A549 (cell line): ENCODE measurements at regions not wholly inside any gene's neighbourhood (a gene's known extent, or its start where the extent isn't known, plus 50 kb on each side); places are given as distances from the start of the nearest gene placed in this dataset.
"Not testable (repeated sequence)": the region's sequence is repeated elsewhere in the genome, so short reads cannot be mapped to it uniquely, and the experiment has no call there.

Experiments
- ATAC-seq, 2 experiments: fragments of 200-7000 bp in 1 of 2; fragments of >200 bp in 1 of 2; cut with Nextera tagmentation in 1 of 2; cut with Tn5 transposase in 1 of 2; 3 replicates each; pipeline versions ENCODE4 v1.8.0 to v1.9.1; 2018 to 2020; ENCODE audit warnings: mild to moderate bottlenecking in 1 of 2, moderate library complexity in 1 of 2
- CTCF ChIA-PET: fragments of 300-600 bp; sonication (Branson Sonifier 250); formaldehyde crosslinking; extraction: SDS; loops from one replicate; lab custom pipeline; 2021; ENCODE audit warnings: antibody characterized with exemption, inconsistent platforms; lab: Yijun Ruan, JAX
- POLR2A ChIA-PET: fragments of 350-600 bp; formaldehyde crosslinking; extraction: SDS; loops from one replicate; lab custom pipeline; 2021; ENCODE audit warnings: antibody characterized with exemption, inconsistent platforms; lab: Yijun Ruan, JAX
- DNase-seq, 2 experiments: peaks; one replicate each; pipeline versions ENCODE4 v3.0.0 to v3.0.0-alpha.2; 2011 to 2016; ENCODE audit warnings: low read depth in 1 of 2, low spot score in 1 of 2
- FAIRE-seq: peaks from 2 replicates; lab custom pipeline; 2011; peaks lifted over from hg19 to GRCh38; lab: Jason Lieb, UNC
- H3K27ac ChIP-seq, 2 experiments: fragments of >200 bp; sonication (Bioruptor Twin); formaldehyde crosslinking; 3 replicates each; pipeline ENCODE4 v1.5.1; 2016 to 2017
- H3K4me1 ChIP-seq: fragments of >200 bp; sonication (Bioruptor Twin); formaldehyde crosslinking; 3 replicates; pipeline ENCODE4 v1.6.1; 2016
- H3K4me2 ChIP-seq: fragments of >200 bp; sonication (Bioruptor Twin); formaldehyde crosslinking; 3 replicates; pipeline ENCODE4 v1.6.1; 2016
- H3K4me3 ChIP-seq: fragments of >200 bp; sonication (Bioruptor Twin); formaldehyde crosslinking; 3 replicates; pipeline ENCODE4 v1.5.1; 2016
- H3K9me3 ChIP-seq: fragments of >200 bp; sonication (Bioruptor Twin); formaldehyde crosslinking; 3 replicates; pipeline ENCODE4 v1.6.1; 2016
- BCL3 ChIP-seq: fragments of >200 bp; sonication (Bioruptor Twin); formaldehyde crosslinking; IDR thresholded peaks from 3 replicates; pipeline ENCODE4 v1.6.1; 2016
- BHLHE40 ChIP-seq: IDR thresholded peaks from 2 replicates; pipeline ENCODE4 v1.6.1; 2012; ENCODE audit warnings: low read depth, low read length, inconsistent platforms
- CHD2 ChIP-seq: fragments of 150-350 bp; IDR thresholded peaks from 2 replicates; pipeline ENCODE4 v1.6.1; 2014; ENCODE audit warnings: low read length; ENCODE audit not compliant: partially characterized antibody
- E2F6 ChIP-seq: IDR thresholded peaks from 2 replicates; pipeline ENCODE4 v1.6.1; 2012; ENCODE audit warnings: low read depth, borderline replicate concordance
- FOSL2 ChIP-seq, 2 experiments: fragments of 450-650 bp in 1 of 2; fragments of >200 bp in 1 of 2; sonication (Bioruptor Twin) in 1 of 2; formaldehyde crosslinking; IDR thresholded peaks; 2 replicates each; pipeline versions ENCODE4 v1.5.0 to v1.6.1; 2016 to 2020; ENCODE audit warnings: mild to moderate bottlenecking in 1 of 2, moderate library complexity in 1 of 2
- HEYL ChIP-seq: fragments of 250-450 bp; sonication (Bioruptor Pico); IDR thresholded peaks from 2 replicates; pipeline ENCODE4 v1.8.0; 2021; ENCODE audit warnings: mild to moderate bottlenecking, moderate library complexity
- HMGXB4 ChIP-seq: fragments of 250-450 bp; sonication (Bioruptor Pico); IDR thresholded peaks from 2 replicates; pipeline ENCODE4 v1.5.0; 2021; ENCODE audit warnings: mild to moderate bottlenecking, moderate library complexity, borderline replicate concordance
- JUN ChIP-seq, 2 experiments: fragments of >200 bp; sonication (Bioruptor Twin); formaldehyde crosslinking; IDR thresholded peaks; 2 replicates in 1 of 2; 3 replicates in 1 of 2; pipeline ENCODE4 v1.6.1; 2016 to 2017
- JUNB ChIP-seq: fragments of >200 bp; sonication (Bioruptor Twin); formaldehyde crosslinking; IDR thresholded peaks from 2 replicates; pipeline ENCODE4 v1.6.1; 2016
- KDM1A ChIP-seq: fragments of 200-600 bp; sonication (generic); IDR thresholded peaks from 2 replicates; pipeline ENCODE4 v1.6.1; 2016; ENCODE audit warnings: low read depth, mild to moderate bottlenecking
- KDM5A ChIP-seq: fragments of 200-600 bp; sonication (generic); IDR thresholded peaks from 2 replicates; pipeline ENCODE4 v1.6.1; 2016; ENCODE audit warnings: antibody characterized with exemption, mild to moderate bottlenecking
- MAX ChIP-seq: IDR thresholded peaks from 2 replicates; pipeline ENCODE4 v1.6.1; 2012
- NFE2L2 ChIP-seq: fragments of 150-350 bp; conservative IDR thresholded peaks from 2 replicates; pipeline ENCODE4 v1.6.1; 2014; ENCODE audit warnings: low read length
- NR3C1 ChIP-seq: fragments of >200 bp; sonication (Bioruptor Twin); formaldehyde crosslinking; IDR thresholded peaks from 3 replicates; pipeline ENCODE4 v1.6.1; 2017
- POLR2AphosphoS2 ChIP-seq: conservative IDR thresholded peaks from 2 replicates; pipeline ENCODE4 v1.6.1; 2012; ENCODE audit warnings: low read length, improper control_type of control experiment, inconsistent platforms
- RCOR1 ChIP-seq: fragments of 150-350 bp; IDR thresholded peaks from 2 replicates; pipeline ENCODE4 v1.6.1; 2014; ENCODE audit warnings: antibody characterized with exemption, low read length, low read depth
- RFX5 ChIP-seq: fragments of 450-650 bp; IDR thresholded peaks from 2 replicates; pipeline ENCODE4 v1.7.1; 2014; ENCODE audit warnings: antibody characterized with exemption, mild to moderate bottlenecking, moderate library complexity
- TFCP2L1 ChIP-seq: fragments of 250-450 bp; sonication (Bioruptor Pico); IDR thresholded peaks from 2 replicates; pipeline ENCODE4 v1.5.0; 2021; ENCODE audit warnings: mild to moderate bottlenecking
- USF2 ChIP-seq: fragments of 450-650 bp; IDR thresholded peaks from 2 replicates; pipeline ENCODE4 v1.6.1; 2014; ENCODE audit warnings: antibody characterized with exemption
- WGBS: methylation state at CpG from one replicate; pipeline ENCODE4 v1.1.6; 2017; ENCODE audit errors: missing lambda C conversion rate; 5-methylcytosine and 5-hydroxymethylcytosine counted together

GRCh38 chr5:158496624-158497023 lies 603.1 kb downstream of the EBF1 start (continued):
- no peak for TF ChIP-seq NR3C1
- TF ChIP-seq KDM5A = no peak
- TF ChIP-seq USF2 = no peak
- TF ChIP-seq BHLHE40 = no peak
- no peak for TF ChIP-seq KDM1A
- TF ChIP-seq CHD2 = no peak
- TF ChIP-seq RFX5 = no peak

- H3K4me2 ChIP-seq = no peak overlapping the region
- ATAC-seq (no peak), FAIRE-seq (no peak), DNase-seq (no peak)
- H3K9me3 ChIP-seq = no peaks in the 10 kb centered on the region
- 15% methylated on average over 2 of the region's 2 CpGs for WGBS
- H3K4me3 ChIP-seq = no peak overlapping the region
- CTCF ChIA-PET = no interaction called here
- POLR2A ChIA-PET = no interaction called here
- H3K4me1 ChIP-seq = no peaks in the 10 kb centered on the region
- H3K27ac ChIP-seq = no peak overlapping the region
- no peak for TF ChIP-seq TFCP2L1 (CRISPR knock-in tag)
- TF ChIP-seq, all 56 proteins: peak for 0
These were observed 605.2 kb downstream of the EBF1 start for GRCh38 chr5:158494541-158494940.

GRCh38 chr5:158494044-158494443 lies 605.7 kb downstream of the EBF1 start:
- H3K9me3 ChIP-seq, H3K4me3 ChIP-seq, FAIRE-seq, CTCF ChIA-PET, POLR2A ChIA-PET, DNase-seq, ATAC-seq, H3K4me1 ChIP-seq, H3K27ac ChIP-seq, H3K4me2 ChIP-seq: not testable (repeated sequence)
- 3% methylated on average over 2 of the region's 2 CpGs for WGBS

- ChIA-PET POLR2A (no interaction called here), CTCF (no interaction called here)
- Histone ChIP-seq H3K27ac (no peak overlapping the region), H3K4me2 (no peak overlapping the region), H3K4me1 (no peaks in the 10 kb centered on the region), H3K9me3 (no peaks in the 10 kb centered on the region), H3K4me3 (no peak overlapping the region)
- DNase-seq (no peak), FAIRE-seq (no peak), ATAC-seq (no peak)
- TF ChIP-seq POLR2AphosphoS2 (no peak), HEYL (no peak), JUN (IDR thresholded peaks at IDR 0.05) (no peak), MAX (no peak), KDM1A (no peak), NFE2L2 (no peak)
- WGBS = 1% methylated on average over 3 of the region's 3 CpGs
These were observed 606.9 kb downstream of the EBF1 start for GRCh38 chr5:158492841-158493242.

- no peaks in the 10 kb centered on the region for H3K9me3 ChIP-seq
- ChIA-PET POLR2A (no interaction called here), CTCF (no interaction called here)
- H3K27ac ChIP-seq = no peak overlapping the region
- FAIRE-seq (no peak), ATAC-seq (no peak), DNase-seq (no peak)
- H3K4me1 ChIP-seq = no peaks in the 10 kb centered on the region
- no peak overlapping the region for H3K4me3 ChIP-seq
- no peak for TF ChIP-seq RCOR1
- no peak for TF ChIP-seq FOSL2 (IDR thresholded peaks at IDR 0.05)
- TF ChIP-seq FOSL2 (CRISPR knock-in tag; IDR thresholded peaks at IDR 0.05) = no peak
- no peak for TF ChIP-seq HEYL
- TF ChIP-seq HMGXB4 (CRISPR knock-in tag) = no peak
- no peak for TF ChIP-seq E2F6
- no peak for TF ChIP-seq BCL3
- TF ChIP-seq JUNB = no peak
- no peak overlapping the region for H3K4me2 ChIP-seq
These were observed 607.6 kb downstream of the EBF1 start for GRCh38 chr5:158492136-158492535.
